Kidney epithelial cell (primary cell): ENCODE measurements at regions not wholly inside any gene's neighbourhood (a gene's known extent, or its start where the extent isn't known, plus 50 kb on each side); places are given as distances from the start of the nearest gene placed in this dataset.

Source experiments
- DNase-seq: peaks from one replicate; pipeline ENCODE4 v3.0.0-alpha.2; 2010; ENCODE audit warnings: low read depth
- H3K27me3 ChIP-seq: 2 replicates; pipeline ENCODE4 v1.6.0; 2011; ENCODE audit warnings: low read length; ENCODE audit not compliant: control insufficient read depth, insufficient read depth
- H3K36me3 ChIP-seq: 2 replicates; pipeline ENCODE4 v1.5.1; 2011; ENCODE audit warnings: low read length; ENCODE audit not compliant: control insufficient read depth, insufficient read depth
- H3K4me3 ChIP-seq: 2 replicates; pipeline ENCODE4 v1.5.1; 2011; ENCODE audit warnings: low read depth, mild to moderate bottlenecking, control low read depth, low read length
- CTCF ChIP-seq: IDR thresholded peaks from 2 replicates; pipeline ENCODE4 v1.5.1; 2011; ENCODE audit warnings: mild to moderate bottlenecking, moderate library complexity, low read length, control low read depth, inconsistent platforms; ENCODE audit not compliant: insufficient read depth, poor library complexity, severe bottlenecking

GRCh38 chr16:87000001-87000400 lies 317.2 kb downstream of the C16orf95 start:
- no peaks in the 10 kb centered on the region for H3K36me3 ChIP-seq
- no peak for TF ChIP-seq CTCF
- no peak overlapping the region for H3K4me3 ChIP-seq
- peak; percentile 57 for DNase-seq
- H3K27me3 ChIP-seq: no peaks in the 10 kb centered on the region

- H3K4me3 ChIP-seq: no peak overlapping the region
- H3K27me3 ChIP-seq: no peaks in the 10 kb centered on the region
- H3K36me3 ChIP-seq: no peaks in the 10 kb centered on the region
- TF ChIP-seq CTCF: no peak
- no peak for DNase-seq
Measured at GRCh38 chr16:87002717-87003413, 314.3 kb downstream of the C16orf95 start.

GRCh38 chr16:87003414-87003755 lies 313.8 kb downstream of the C16orf95 start:
- DNase-seq: no peak
- H3K4me3 ChIP-seq: no peak overlapping the region
- H3K36me3 ChIP-seq: no peaks in the 10 kb centered on the region
- H3K27me3 ChIP-seq: no peaks in the 10 kb centered on the region
- TF ChIP-seq CTCF: no peak

GRCh38 chr16:87006021-87006420 lies 311.2 kb downstream of the C16orf95 start:
- Histone ChIP-seq H3K4me3 (no peak overlapping the region), H3K27me3 (no peaks in the 10 kb centered on the region), H3K36me3 (no peaks in the 10 kb centered on the region)
- DNase-seq: no peak
- TF ChIP-seq CTCF: no peak

- no peak for DNase-seq
- no peaks in the 10 kb centered on the region for H3K36me3 ChIP-seq
- no peak for TF ChIP-seq CTCF
- H3K4me3 ChIP-seq: no peak overlapping the region
- no peaks in the 10 kb centered on the region for H3K27me3 ChIP-seq
Measured at GRCh38 chr16:87006789-87007745, 310.1 kb downstream of the C16orf95 start.
